SH-SY5Y (cell line): ENCODE measurements at regions not wholly inside any gene's neighbourhood (a gene's known extent, or its start where the extent isn't known, plus 50 kb on each side); places are given as distances from the start of the nearest gene placed in this dataset.

Source experiments
- GATA2 ChIP-seq: IDR thresholded peaks from 2 replicates; pipeline ENCODE4 v1.6.1; 2011; ENCODE audit warnings: mild to moderate bottlenecking, low read depth, low read length
- GATA3 ChIP-seq: IDR thresholded peaks from 2 replicates; pipeline ENCODE4 v1.6.1; 2011; ENCODE audit warnings: low read depth, mild to moderate bottlenecking, low read length, moderate library complexity

DNA sequence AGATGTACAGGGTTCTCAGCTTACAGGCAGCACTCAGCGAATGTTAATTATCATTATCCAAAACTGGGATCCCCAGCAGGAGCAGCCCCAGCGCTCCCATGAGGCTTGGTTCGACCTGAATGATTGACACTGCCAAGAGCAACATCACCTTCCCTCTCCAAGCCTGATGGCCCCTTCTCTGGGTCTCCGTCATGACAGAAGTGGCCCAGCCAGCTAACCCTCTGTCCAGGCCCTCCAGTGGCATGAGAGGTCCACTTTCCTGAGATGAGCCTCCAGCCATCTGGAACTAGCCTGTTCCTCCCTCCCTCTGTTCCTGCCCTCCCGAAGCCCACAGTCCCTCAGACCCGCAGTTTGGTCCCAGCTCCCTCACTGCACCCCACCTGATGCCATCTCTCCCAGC lies 97.0 kb upstream of the RAB6C start:
- TF ChIP-seq GATA2 = no peak
- no peak for TF ChIP-seq GATA3

GRCh38 chr2:129883121-129883520 lies 96.3 kb upstream of the RAB6C start:
- TF ChIP-seq GATA3 (no peak), GATA2 (no peak)

DNA sequence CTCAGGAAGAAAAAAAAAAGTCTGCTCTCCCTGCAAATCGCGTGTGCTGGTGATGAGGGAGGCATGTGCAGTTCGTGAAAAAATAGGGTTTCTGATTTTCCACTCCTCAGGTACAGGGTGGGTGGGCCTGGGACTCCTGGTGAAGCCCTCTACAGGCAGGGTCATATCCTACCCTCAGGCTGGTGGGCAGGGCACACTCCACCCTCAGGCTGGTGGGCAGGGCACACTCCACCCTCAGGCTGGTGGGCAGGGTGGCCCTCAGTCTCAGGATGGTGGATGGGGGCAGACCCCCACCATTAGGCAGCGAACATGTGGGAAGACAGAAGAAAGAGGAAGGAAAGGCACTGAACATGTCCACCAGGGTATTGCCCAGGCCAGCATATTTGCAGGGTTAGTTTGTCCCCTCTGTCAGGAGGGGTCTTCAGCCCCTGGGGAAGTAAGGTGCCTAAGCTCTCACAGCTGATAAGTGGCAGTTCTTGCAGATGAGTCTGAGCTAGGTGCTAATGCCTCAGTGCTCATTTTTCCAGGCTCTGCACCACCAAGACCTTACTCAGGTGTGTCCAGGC lies 95.2 kb upstream of the RAB6C start:
- no peak for TF ChIP-seq GATA3
- no peak for TF ChIP-seq GATA2

GRCh38 chr2:129885735-129886134 lies 93.7 kb upstream of the RAB6C start:
- TF ChIP-seq GATA3 (no peak), GATA2 (no peak)

DNA sequence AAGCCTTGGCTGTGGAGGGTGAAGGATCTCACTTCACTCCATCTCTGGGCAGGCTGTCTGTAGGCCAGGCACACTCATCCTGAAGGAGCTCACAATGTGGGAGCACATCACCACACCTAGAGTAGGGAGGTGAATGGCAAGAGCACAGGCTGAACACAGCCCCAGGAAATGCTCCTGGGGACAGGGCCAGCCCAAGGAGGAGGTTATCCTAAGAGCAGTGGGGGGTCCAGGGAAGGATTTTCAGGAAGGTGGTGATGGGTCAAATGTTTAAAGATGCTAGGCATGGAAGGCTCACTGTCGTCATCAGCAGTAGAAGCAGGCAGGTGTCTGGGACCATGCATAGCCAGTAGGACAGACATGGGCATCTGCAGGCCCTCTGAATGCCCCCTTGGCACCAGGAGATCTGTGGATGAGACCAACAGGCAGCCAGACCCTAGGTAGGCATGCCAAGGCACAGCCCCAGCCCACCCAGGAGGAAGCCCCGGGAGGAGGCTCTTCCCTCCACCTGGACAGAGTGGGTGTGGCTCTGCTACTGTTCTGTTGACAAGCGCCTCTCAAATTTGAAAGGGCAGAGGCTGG lies 91.7 kb upstream of the RAB6C start:
- TF ChIP-seq GATA3 = no peak
- TF ChIP-seq GATA2 = no peak

- TF ChIP-seq GATA3 = no peak
- no peak for TF ChIP-seq GATA2
Observed at GRCh38 chr2:129888461-129888860, 91.0 kb upstream of the RAB6C start.

- TF ChIP-seq GATA3 (no peak), GATA2 (no peak)
Observed at GRCh38 chr2:129888896-129889295, 90.6 kb upstream of the RAB6C start.

- no peak for TF ChIP-seq GATA3
- no peak for TF ChIP-seq GATA2
Observed at GRCh38 chr2:129891341-129892320, 87.8 kb upstream of the RAB6C start.

DNA sequence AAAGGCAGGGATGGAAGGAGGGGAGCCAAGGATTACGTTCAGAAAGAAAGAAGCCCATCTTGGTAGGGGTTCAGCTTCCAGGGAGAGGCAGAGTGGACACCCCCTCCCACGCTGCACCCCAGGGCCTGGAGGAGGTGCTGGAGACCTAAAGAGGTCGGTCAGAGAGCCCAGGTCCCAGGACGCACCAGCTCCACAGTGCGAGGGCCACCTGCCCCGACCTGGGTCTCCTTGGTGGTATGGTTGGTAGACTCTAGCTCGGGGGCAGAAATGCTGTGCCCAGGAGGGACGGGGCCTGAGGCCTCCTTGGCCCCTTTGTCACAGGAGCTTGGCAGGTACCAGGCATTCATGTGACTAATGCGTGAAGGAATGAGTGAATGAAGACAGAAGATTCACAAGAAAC lies 87.1 kb upstream of the RAB6C start:
- TF ChIP-seq GATA3 = no peak
- no peak for TF ChIP-seq GATA2

GRCh38 chr2:129892773-129893172 lies 86.7 kb upstream of the RAB6C start:
- TF ChIP-seq GATA2 (no peak), GATA3 (no peak)

- TF ChIP-seq GATA2 (no peak), GATA3 (no peak)
Observed at GRCh38 chr2:129893244-129893643, 86.2 kb upstream of the RAB6C start.

DNA sequence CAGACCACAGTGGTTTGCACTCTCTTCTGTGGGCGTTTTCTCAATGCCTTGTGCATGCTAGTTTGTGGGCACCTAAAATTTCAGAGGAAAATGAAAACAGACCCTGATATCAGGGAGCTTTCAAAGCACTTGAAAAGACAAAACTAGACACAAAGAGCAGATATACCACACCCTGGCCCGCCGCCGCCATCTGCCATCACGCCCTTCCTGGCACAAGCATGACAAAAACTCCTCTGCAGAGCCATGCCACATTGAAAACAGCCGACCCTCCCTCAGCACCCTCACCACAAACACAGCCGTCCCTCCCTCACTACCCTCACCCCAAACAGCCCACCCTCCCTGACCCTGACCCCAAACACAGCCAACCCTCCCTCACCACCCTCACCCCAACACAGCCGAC lies 84.8 kb upstream of the RAB6C start:
- TF ChIP-seq GATA3 = no peak
- no peak for TF ChIP-seq GATA2

DNA sequence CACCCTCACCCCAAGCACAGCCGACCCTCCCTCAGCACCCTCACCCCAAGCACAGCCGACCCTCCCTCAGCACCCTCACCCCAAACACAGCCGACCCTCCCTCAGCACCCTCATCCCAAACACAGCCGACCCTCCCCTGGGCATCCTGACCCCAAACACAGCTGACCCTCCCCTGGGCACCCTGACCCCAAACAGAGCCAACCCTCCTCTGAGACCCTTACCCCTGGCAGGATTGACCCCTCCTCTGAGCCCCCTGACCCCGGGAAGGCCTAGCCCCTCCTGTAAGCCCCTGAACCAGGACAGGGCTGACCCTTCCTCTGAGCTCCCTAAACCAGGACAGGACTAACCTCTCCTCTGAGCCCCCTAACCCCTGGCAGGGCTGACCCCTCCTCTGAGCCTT lies 84.4 kb upstream of the RAB6C start:
- TF ChIP-seq GATA2 = no peak
- no peak for TF ChIP-seq GATA3

GRCh38 chr2:129895526-129896082 lies 83.9 kb upstream of the RAB6C start:
- TF ChIP-seq GATA2 = no peak
- TF ChIP-seq GATA3 = no peak
